Activated T-cell treated with anti-CD3 and anti-CD28 coated beads for 48 hours (primary cell): ENCODE measurements at regions not wholly inside any gene's neighbourhood (a gene's known extent, or its start where the extent isn't known, plus 50 kb on each side); places are given as distances from the start of the nearest gene placed in this dataset.
A peak's percentile ranks its signal among the peaks of the same experiment; 100 is the strongest.

Source experiments
- DNase-seq: peaks from one replicate; pipeline ENCODE4 v3.0.0-alpha.2; 2020; ENCODE audit warnings: low read depth

- DNase-seq, result no peak
These were observed 1151.0 kb downstream of the BCL11B start for GRCh38 chr14:98120831-98121464.

DNA sequence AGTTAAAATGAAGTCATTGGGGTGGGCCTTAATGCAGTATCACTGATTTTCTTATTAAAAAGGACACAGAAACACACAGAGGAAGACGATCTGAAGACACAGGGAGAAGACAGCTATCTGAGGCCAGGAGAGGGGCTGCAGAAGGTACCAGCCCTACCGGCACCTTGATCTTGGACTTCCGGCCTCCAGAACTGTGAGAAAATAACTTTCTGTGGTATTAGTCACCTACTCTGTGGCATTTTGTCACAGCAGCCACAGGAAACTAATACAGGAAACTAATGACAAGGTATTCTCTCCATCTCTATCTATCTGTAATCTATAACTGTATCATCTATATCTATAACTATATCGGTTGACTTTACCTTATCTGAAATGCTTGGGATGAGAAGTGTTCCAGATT is 1149.5 kb downstream of the BCL11B start:
- no peak for DNase-seq

DNA sequence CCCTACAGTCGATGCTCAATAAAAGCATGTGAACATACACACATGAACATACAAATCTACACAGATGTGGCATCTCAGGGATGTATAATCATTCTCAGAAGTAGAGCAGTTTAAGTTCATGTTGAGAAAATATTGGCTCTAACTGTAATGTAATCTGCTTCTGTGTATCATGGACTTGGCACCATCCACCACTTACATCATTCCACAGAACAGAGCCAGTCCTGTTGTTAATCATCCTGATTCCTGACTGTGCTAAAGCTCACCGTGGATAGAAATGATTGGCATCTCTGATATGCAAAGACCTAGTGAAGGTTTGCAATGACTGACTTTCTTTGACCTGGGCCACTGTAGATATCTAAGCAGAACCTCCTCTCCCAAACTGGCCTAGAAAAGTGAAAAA is 1141.3 kb downstream of the BCL11B start:
- no peak for DNase-seq

GRCh38 chr14:98131406-98131805 is 1140.6 kb downstream of the BCL11B start:
- DNase-seq, result no peak

DNA sequence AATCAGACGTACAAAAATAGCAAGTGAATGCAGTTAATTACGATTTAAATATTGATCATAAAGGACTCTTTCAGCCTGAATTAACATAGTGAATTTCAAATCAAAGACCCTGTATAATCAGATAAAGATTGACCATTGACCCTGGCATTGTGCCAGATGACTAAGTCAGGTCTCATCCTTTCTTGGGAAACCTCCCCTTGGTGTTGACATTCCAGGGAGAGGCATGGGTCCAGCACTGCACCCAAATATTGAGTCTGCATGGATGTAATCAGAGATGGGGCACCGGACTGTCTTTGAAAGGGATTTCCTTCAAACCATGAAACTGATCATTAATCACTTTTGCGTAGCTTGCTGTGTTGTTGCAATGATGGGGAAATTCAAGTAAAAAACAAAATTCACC is 1138.2 kb downstream of the BCL11B start:
- no peak for DNase-seq

- DNase-seq, result no peak
These were observed 1135.8 kb downstream of the BCL11B start for GRCh38 chr14:98136012-98136789.

GRCh38 chr14:98137131-98138025 is 1134.6 kb downstream of the BCL11B start:
- no peak for DNase-seq

GRCh38 chr14:98138666-98139065 is 1133.3 kb downstream of the BCL11B start:
- DNase-seq, result peak; percentile 48

DNA sequence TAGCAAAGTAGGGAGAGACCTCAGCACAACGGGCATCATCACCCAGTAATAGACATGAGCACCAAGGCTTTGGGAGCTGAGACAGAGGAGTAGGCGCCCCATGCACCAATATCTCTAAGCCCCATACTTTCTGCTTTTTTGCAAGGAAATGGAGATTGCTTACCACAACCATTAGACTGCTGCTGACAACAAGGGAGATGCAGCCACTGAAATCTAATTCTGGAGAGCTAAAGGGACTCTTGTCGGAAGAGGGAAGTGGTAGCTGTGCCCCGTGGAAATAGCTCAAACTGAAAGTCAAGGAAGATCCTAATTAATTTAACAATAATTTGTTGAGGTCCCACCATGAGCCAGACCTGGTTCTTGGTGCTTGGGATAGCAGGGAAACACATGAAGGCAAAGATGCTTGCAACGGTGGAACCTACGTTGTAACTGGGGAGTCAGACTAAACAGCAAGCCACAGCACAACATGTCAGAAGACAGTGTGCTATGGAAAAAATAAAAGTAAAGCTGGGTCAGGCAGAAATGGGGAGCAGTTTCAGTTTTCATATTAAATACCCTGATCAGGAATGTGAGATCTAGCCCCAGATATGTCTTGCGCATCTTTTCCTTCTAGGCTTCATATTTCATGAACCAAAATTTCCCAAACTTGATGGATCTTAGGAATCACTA is 1131.0 kb downstream of the BCL11B start:
- DNase-seq, result no peak

- no peak for DNase-seq
These were observed 1128.4 kb downstream of the BCL11B start for GRCh38 chr14:98143566-98143965.

- no peak for DNase-seq
These were observed 1127.0 kb downstream of the BCL11B start for GRCh38 chr14:98144964-98145363.

DNA sequence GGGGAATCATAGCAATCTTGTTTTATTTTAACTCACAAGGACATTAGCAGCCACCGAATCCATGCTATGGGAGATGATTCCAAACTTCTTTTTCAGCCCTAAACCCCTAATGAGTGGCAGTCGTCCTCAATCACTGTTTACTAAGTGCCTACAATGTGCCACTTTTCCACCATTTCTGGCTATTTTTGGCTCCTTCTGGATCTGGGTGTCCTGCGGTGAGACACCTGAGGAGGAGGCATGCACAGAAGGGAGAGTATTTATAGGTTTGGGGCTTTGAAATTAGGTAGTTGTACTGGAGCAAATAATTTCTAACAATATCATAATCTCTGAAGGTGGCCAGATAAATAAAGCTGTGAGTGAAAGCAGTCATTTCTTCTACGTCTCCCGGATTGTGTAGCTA is 1125.6 kb downstream of the BCL11B start:
- no peak for DNase-seq

- no peak for DNase-seq
These were observed 1117.7 kb downstream of the BCL11B start for GRCh38 chr14:98154254-98154653.

DNA sequence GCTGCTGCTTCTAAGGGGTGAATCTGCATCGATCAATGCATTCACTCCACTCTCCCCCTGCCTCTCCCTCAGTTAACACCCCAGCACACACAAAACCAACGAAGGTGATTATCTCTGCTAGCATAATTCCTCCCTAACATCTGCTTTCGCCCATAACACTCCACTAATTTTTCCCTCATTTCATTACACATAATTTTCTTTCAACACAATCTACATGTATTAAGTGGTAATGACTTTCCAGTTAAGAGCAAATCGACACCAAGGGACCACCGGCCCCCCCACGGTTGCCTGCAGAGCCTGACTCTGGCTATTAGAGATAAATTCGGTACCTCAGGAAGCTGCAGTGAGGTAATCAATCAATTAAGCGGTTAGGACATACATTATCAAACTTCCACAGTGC is 1115.6 kb downstream of the BCL11B start:
- no peak for DNase-seq

- DNase-seq, result no peak
These were observed 1111.1 kb downstream of the BCL11B start for GRCh38 chr14:98160901-98161300.

GRCh38 chr14:98161356-98161755 is 1110.6 kb downstream of the BCL11B start:
- DNase-seq, result no peak

DNA sequence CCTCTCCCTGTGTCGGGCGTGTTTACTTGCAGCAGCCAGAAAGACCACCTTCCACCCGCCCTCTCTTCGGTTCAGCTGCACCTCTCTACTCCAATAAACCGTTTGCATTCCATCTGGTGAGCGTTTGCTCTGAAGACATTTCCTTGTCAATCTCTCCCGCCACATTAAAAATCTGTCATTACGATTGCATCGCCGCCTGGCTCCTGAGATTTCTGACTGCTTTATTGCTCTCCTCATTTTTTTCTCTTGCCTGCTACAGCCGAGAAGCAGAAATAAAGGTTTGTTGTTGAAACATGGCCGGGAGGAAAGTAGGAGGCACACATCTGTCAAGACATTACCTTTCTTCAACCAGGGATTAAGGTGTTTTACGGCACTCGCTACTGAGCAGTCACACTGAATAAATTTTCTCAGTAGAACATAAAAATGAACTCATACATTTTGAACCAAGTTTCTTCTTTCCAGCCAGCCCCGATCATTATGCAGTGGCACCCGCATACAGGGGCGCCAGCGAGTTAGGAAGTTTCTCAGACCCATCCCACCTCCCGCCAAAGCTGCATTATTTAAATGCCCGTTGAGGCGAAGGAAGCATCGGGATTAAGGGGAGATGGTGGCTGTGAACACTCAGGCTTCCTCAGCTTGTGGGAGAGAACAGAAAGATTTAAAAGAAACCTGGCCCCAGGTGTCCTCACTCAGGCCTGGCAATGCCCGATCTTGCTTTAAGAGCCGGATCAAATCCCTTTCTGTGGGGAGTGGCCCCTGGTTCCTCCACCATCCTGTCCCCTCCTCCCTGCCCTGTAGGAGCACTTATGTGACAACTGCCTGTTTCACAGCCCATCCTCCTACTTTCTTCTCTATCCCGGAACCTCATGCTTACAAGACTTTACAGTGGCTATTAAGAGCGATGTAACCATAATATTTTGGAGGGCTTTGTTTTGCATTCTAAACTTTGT is 1108.9 kb downstream of the BCL11B start:
- no peak for DNase-seq

- DNase-seq, result no peak
These were observed 1108.1 kb downstream of the BCL11B start for GRCh38 chr14:98163873-98164272.

GRCh38 chr14:98165976-98166375 is 1106.0 kb downstream of the BCL11B start:
- no peak for DNase-seq

GRCh38 chr14:98167275-98167674 is 1104.7 kb downstream of the BCL11B start:
- DNase-seq, result no peak

GRCh38 chr14:98167705-98168104 is 1104.3 kb downstream of the BCL11B start:
- no peak for DNase-seq
